Heart right ventricle (tissue), 16 donors: ENCODE measurements at regions not wholly inside any gene's neighbourhood (a gene's known extent, or its start where the extent isn't known, plus 50 kb on each side); places are given as distances from the start of the nearest gene placed in this dataset.

ENCODE experiments used
- ATAC-seq, 8 donors: fragments of 200-7000 bp; cut with Tn5 transposase; one replicate each; pipeline ENCODE4 v1.9.1; 2020; ENCODE audit warnings: mild to moderate bottlenecking in 8 of 8, moderate library complexity in 8 of 8, moderate number of reproducible peaks in 1 of 8
- DNase-seq, 2 donors: peaks; one replicate each; pipeline ENCODE4 v3.0.0-alpha.2; 2020
- H3K27ac ChIP-seq, 10 donors: fragments of 200-600 bp; sonication (generic) in 2 of 10; one replicate each; pipeline versions ENCODE4 v1.5.0 to v1.8.0; 2020 to 2022; ENCODE audit warnings: mild to moderate bottlenecking in 3 of 10
- H3K27me3 ChIP-seq, 7 donors: fragments of 200-600 bp; one replicate each; pipeline ENCODE4 v1.8.0; 2021 to 2022; ENCODE audit warnings: mild to moderate bottlenecking in 2 of 7
- H3K36me3 ChIP-seq, 9 donors: fragments of 200-600 bp; sonication (generic) in 1 of 9; one replicate each; pipeline versions ENCODE4 v1.5.0 to v1.8.0; 2020 to 2022; ENCODE audit warnings: mild to moderate bottlenecking in 2 of 9
- H3K4me1 ChIP-seq, 9 donors: fragments of 200-600 bp; sonication (generic) in 1 of 9; one replicate each; pipeline versions ENCODE4 v1.5.0 to v1.8.0; 2020 to 2022; ENCODE audit warnings: mild to moderate bottlenecking in 4 of 9
- H3K4me3 ChIP-seq, 10 donors: fragments of 200-600 bp; sonication (generic) in 2 of 10; one replicate each; pipeline versions ENCODE4 v1.5.0 to v1.8.0; 2020 to 2022; ENCODE audit warnings: mild to moderate bottlenecking in 7 of 10, moderate library complexity in 2 of 10
- H3K9me3 ChIP-seq, 11 donors: fragments of 200-600 bp in 10 of 11; sonication (generic) in 2 of 11; one replicate each; pipeline versions ENCODE4 v1.5.0 to v1.8.0; 2013 to 2022; ENCODE audit warnings: mild to moderate bottlenecking in 2 of 11, control low read depth in 1 of 11, moderate library complexity in 1 of 11
- CTCF ChIP-seq, 9 donors: fragments of 200-600 bp; sonication (generic) in 2 of 9; IDR thresholded peaks; one replicate each; pipeline versions ENCODE4 v1.5.0 to v1.8.0; 2021 to 2022; ENCODE audit warnings: antibody characterized with exemption in 9 of 9, mild to moderate bottlenecking in 5 of 9, moderate library complexity in 1 of 9
- WGBS, 2 donors: extraction: QIAGEN DNeasy Blood & Tissue Kit; methylation state at CpG; one replicate each; pipeline ENCODE4 v1.1.7; 2013; ENCODE audit warnings: inconsistent platforms in 1 of 2; 5-methylcytosine and 5-hydroxymethylcytosine counted together
- intact Hi-C, 10 donors: fragments of 100-400 bp; cut with DNase I; formaldehyde crosslinking; loops; one replicate each; pipeline versions ENCODE4 v1.11.1 to v1.14.2; 2022
- donor health status: Arrhythmogenic right ventricular cardiomyopathy.
- donor health status: ischemic (EF 13 %, LVEDD 7.1; RV severe dilation, severe dysfunction).
- donor health status: healthy with polysubstance abuse.
- donor health status: DM: no; HTN: yes; CAD: no.
- donor health status: DM: no; HTN: no; CAD: no.
- donor health status: ischemic (EF 25% LVEDD 6.9; RV normal size, moderate dysfunction).
- donor health status: ischemic (EF 25% LVEDD 5.7; RV mildly dilated, moderate dysfunction).
- donor health status: healthy.
- donor health status: DM: yes; HTN: yes; CAD: no.
- donor health status: Ischemic cardiomyopathy.
- donor health status: ischemic (EF 35%, LVEDD 5.7; RV mildly dilated, moderate dysfunction).
- donor health status: nonischemic (EF 11% LVEDD 7.7; RV severe dilation, severe dysfunction).
- donor health status: DM: yes; HTN: yes; CAD: no.
- donor health status: PGD.
- donor health status: ischemic (EF 29% LVEDD 5.4; RV normal size, mild dysfunction).
- donor health status: nonischemic (EF 23%, LVEDD 6.1; RV moderate dilation, normal function).

- Histone ChIP-seq H3K4me1 (peaks cover 2 to 71% (median 32%) of the 10 kb centered on the region in 9 donors), H3K9me3 (no peaks in the 10 kb centered on the region), H3K27ac (no peak overlapping the region), H3K36me3 (no peaks in the 10 kb centered on the region), H3K4me3 (no peak overlapping the region), H3K27me3 (no peaks in the 10 kb centered on the region)
- DNase-seq (no peak), ATAC-seq (no peak)
- 38 to 48% methylated on average over 4 of the region's 4 CpGs for WGBS, 2 donors
- TF ChIP-seq CTCF (IDR thresholded peaks at IDR 0.05) = no peak
- intact Hi-C loops = no loop called here
Observed at GRCh38 chr13:73981595-73981994, 152.6 kb downstream of the KLF12 start.

DNA sequence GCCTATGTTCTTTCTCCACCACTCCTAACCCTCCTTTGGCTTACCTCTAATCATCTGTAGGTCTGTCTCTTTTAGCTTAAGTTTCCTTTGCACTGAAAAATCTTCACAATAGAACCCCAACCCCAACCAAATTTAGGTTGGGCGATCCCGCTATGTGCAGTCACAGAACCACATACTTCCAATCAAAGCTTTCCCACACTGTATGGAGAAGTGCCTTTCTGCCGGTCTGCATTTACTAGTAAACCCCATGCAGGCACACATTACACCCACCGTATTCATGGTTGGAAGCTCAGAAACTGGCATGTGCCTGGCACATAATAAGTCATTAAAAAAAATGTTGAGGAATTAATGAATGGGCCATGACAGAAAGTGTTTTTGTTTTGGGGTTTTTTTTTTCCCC, 158.4 kb downstream of the KLF12 start:
- H3K4me1 ChIP-seq = peaks cover 0 to 45% (median 3%) of the 10 kb centered on the region in 9 donors
- DNase-seq (no peak), ATAC-seq (no peak)
- intact Hi-C loops = no loop called here
- no peak overlapping the region for H3K4me3 ChIP-seq
- H3K9me3 ChIP-seq = peaks cover 0 to 9% (median 0%) of the 10 kb centered on the region in 11 donors
- H3K36me3 ChIP-seq = no peaks in the 10 kb centered on the region
- WGBS, 2 donors = 98 to 99% methylated on average over 4 of the region's 4 CpGs
- no peak for TF ChIP-seq CTCF (IDR thresholded peaks at IDR 0.05)
- no peak overlapping the region for H3K27ac ChIP-seq
- H3K27me3 ChIP-seq = no peaks in the 10 kb centered on the region

- intact Hi-C loops = no loop called here
- Histone ChIP-seq H3K27me3 (no peaks in the 10 kb centered on the region), H3K4me3 (no peak overlapping the region), H3K27ac (no peak overlapping the region), H3K4me1 (peaks cover 0 to 55% (median 14%) of the 10 kb centered on the region in 9 donors), H3K9me3 (peaks cover 0 to 9% (median 0%) of the 10 kb centered on the region in 11 donors), H3K36me3 (no peaks in the 10 kb centered on the region)
- DNase-seq = no peak
- 57 to 72% methylated on average over 2 of the region's 2 CpGs for WGBS, 2 donors
- no peak for TF ChIP-seq CTCF (IDR thresholded peaks at IDR 0.05)
- no peak for ATAC-seq
Observed at GRCh38 chr13:73974051-73974450, 160.2 kb downstream of the KLF12 start.

DNA sequence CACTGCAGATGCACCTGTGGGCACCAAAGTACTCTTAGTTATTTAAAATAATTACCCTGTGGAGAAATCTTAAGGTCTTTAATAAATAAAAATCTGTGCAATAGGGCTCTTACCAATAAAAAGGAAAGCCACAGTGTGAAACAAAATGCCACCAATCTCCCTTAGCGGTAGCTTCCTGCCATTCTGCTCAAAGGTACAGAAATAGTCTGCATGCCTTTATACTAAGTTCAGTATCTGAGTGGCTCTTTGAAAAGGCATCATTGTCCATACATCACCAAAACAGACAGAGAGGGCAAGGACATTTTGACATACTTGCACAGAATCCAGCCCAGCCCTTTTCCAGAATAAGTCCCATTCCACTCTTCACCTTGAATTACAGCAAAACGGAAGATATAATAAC, 161.0 kb downstream of the KLF12 start:
- peaks cover 0 to 62% (median 16%) of the 10 kb centered on the region in 9 donors for H3K4me1 ChIP-seq
- WGBS, 2 donors = 93 to 95% methylated on average over 2 of the region's 2 CpGs
- no peak overlapping the region for H3K27ac ChIP-seq
- TF ChIP-seq CTCF (IDR thresholded peaks at IDR 0.05) = no peak
- H3K36me3 ChIP-seq = no peaks in the 10 kb centered on the region
- peaks cover 0 to 9% (median 0%) of the 10 kb centered on the region in 11 donors for H3K9me3 ChIP-seq
- no peaks in the 10 kb centered on the region for H3K27me3 ChIP-seq
- intact Hi-C loops = no loop called here
- no peak for ATAC-seq
- H3K4me3 ChIP-seq = no peak overlapping the region
- DNase-seq = no peak
